Keratinocyte (primary cell): ENCODE measurements at regions not wholly inside any gene's neighbourhood (a gene's known extent, or its start where the extent isn't known, plus 50 kb on each side); places are given as distances from the start of the nearest gene placed in this dataset.

Experiments used
- DNase-seq: peaks from one replicate; pipeline ENCODE4 v3.0.0-alpha.2; 2011; ENCODE audit warnings: low read depth, missing footprints, low spot score
- FAIRE-seq: peaks from 2 replicates; lab custom pipeline; 2011; peaks lifted over from hg19 to GRCh38; lab: Jason Lieb, UNC
- H2AFZ ChIP-seq: 2 replicates; pipeline ENCODE4 v1.6.0; 2012; ENCODE audit warnings: low read length, control low read depth, inconsistent platforms; ENCODE audit not compliant: control insufficient read depth
- H3K27ac ChIP-seq: 2 replicates; pipeline ENCODE4 v1.5.1; 2011; ENCODE audit warnings: low read length; ENCODE audit not compliant: control insufficient read depth, insufficient read depth
- H3K27me3 ChIP-seq: 3 replicates; pipeline ENCODE4 v1.6.0; 2011; ENCODE audit warnings: low read length; ENCODE audit not compliant: control insufficient read depth, insufficient read depth; ENCODE audit errors: extremely low read depth
- H3K36me3 ChIP-seq, 2 experiments: 2 replicates in 1 of 2; 3 replicates in 1 of 2; pipeline ENCODE4 v1.5.1; 2011; ENCODE audit warnings: low read length in 2 of 2, mild to moderate bottlenecking in 1 of 2; ENCODE audit not compliant: control insufficient read depth in 2 of 2, insufficient read depth in 2 of 2; ENCODE audit errors: extremely low read depth in 1 of 2
- H3K4me1 ChIP-seq: 3 replicates; pipeline ENCODE4 v1.5.1; 2011; ENCODE audit warnings: low read length; ENCODE audit not compliant: control insufficient read depth, insufficient read depth; ENCODE audit errors: extremely low read depth
- H3K4me2 ChIP-seq: 3 replicates; pipeline ENCODE4 v1.6.0; 2011; ENCODE audit warnings: low read depth, low read length; ENCODE audit not compliant: control insufficient read depth, insufficient read depth; ENCODE audit errors: extremely low read depth
- H3K4me3 ChIP-seq, 3 experiments: fragments of 200-600 bp in 1 of 3; sonication (generic) in 1 of 3; 2 replicates in 2 of 3; 3 replicates in 1 of 3; pipeline ENCODE4 v1.5.1; 2011 to 2016; ENCODE audit warnings: low read length in 3 of 3, mild to moderate bottlenecking in 3 of 3, control low read depth in 2 of 3, inconsistent platforms in 1 of 3, low read depth in 1 of 3, mixed read lengths in 1 of 3, mixed run types in 1 of 3, moderate library complexity in 1 of 3; ENCODE audit not compliant: control insufficient read depth in 2 of 3, insufficient read depth in 2 of 3; ENCODE audit errors: extremely low read depth in 1 of 3
- H3K79me2 ChIP-seq: 2 replicates; pipeline ENCODE4 v1.6.0; 2012; ENCODE audit warnings: low read length; ENCODE audit not compliant: control insufficient read depth, insufficient read depth
- H3K9ac ChIP-seq: 3 replicates; pipeline ENCODE4 v1.6.0; 2011; ENCODE audit warnings: low read length; ENCODE audit not compliant: control insufficient read depth, insufficient read depth; ENCODE audit errors: extremely low read depth
- H3K9me1 ChIP-seq: 3 replicates; pipeline ENCODE4 v1.6.0; 2011; ENCODE audit warnings: low read length; ENCODE audit not compliant: control insufficient read depth, insufficient read depth; ENCODE audit errors: extremely low read depth
- H3K9me3 ChIP-seq: 2 replicates; pipeline ENCODE4 v1.5.1; 2012; ENCODE audit warnings: low read depth, low read length; ENCODE audit not compliant: control insufficient read depth
- H4K20me1 ChIP-seq: 3 replicates; pipeline ENCODE4 v1.6.0; 2011; ENCODE audit warnings: low read length; ENCODE audit not compliant: control insufficient read depth, insufficient read depth; ENCODE audit errors: extremely low read depth
- EZH2 ChIP-seq: IDR thresholded peaks from one replicate; pipeline ENCODE4 v1.6.1; 2012; ENCODE audit warnings: inconsistent platforms, mild to moderate bottlenecking, low read length, moderate library complexity
- dilution Hi-C: fragments of 300-500 bp; cut with MboI; formaldehyde crosslinking; loops from one replicate; pipeline ENCODE4 v1.7.0; 2020; ENCODE audit warnings: low sequenced_read_pairs; ENCODE audit not compliant: extremely low pct_ligation_motif_present
- TF ChIP-seq, protein P1 (sequence below), 3 experiments: IDR thresholded peaks in 1 of 3; conservative IDR thresholded peaks in 1 of 3; optimal IDR thresholded peaks in 1 of 3; 2 replicates in 2 of 3; 3 replicates in 1 of 3; pipeline versions ENCODE3 to v1.5.1; 2011; ENCODE audit warnings: low read length in 3 of 3, mild to moderate bottlenecking in 3 of 3, moderate library complexity in 2 of 3, control low read depth in 1 of 3, inconsistent platforms in 1 of 3; ENCODE audit not compliant: insufficient read depth in 2 of 3; ENCODE audit errors: extremely low read depth in 1 of 3

GRCh38 chr6:19478273-19478672 is 358.9 kb upstream of the ID4 start:
- no peak for DNase-seq
- H3K27me3 ChIP-seq, result no peaks in the 10 kb centered on the region
- no peaks in the 10 kb centered on the region for H4K20me1 ChIP-seq
- H2AFZ ChIP-seq, result no peak overlapping the region
- H3K27ac ChIP-seq, result no peak overlapping the region
- peaks cover 6% of the 10 kb centered on the region for H3K4me1 ChIP-seq
- dilution Hi-C loops, result no loop called here
- no peak for FAIRE-seq
- no peak overlapping the region for H3K4me2 ChIP-seq
- H3K36me3 ChIP-seq, result no peaks in the 10 kb centered on the region
- no peak overlapping the region for H3K4me3 ChIP-seq
- no peaks in the 10 kb centered on the region for H3K9me3 ChIP-seq
- TF ChIP-seq, protein P1, sequence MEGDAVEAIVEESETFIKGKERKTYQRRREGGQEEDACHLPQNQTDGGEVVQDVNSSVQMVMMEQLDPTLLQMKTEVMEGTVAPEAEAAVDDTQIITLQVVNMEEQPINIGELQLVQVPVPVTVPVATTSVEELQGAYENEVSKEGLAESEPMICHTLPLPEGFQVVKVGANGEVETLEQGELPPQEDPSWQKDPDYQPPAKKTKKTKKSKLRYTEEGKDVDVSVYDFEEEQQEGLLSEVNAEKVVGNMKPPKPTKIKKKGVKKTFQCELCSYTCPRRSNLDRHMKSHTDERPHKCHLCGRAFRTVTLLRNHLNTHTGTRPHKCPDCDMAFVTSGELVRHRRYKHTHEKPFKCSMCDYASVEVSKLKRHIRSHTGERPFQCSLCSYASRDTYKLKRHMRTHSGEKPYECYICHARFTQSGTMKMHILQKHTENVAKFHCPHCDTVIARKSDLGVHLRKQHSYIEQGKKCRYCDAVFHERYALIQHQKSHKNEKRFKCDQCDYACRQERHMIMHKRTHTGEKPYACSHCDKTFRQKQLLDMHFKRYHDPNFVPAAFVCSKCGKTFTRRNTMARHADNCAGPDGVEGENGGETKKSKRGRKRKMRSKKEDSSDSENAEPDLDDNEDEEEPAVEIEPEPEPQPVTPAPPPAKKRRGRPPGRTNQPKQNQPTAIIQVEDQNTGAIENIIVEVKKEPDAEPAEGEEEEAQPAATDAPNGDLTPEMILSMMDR (optimal IDR thresholded peaks at IDR 0.05 in 1 of 3, IDR thresholded peaks at IDR 0.05 in 1 of 3, conservative IDR thresholded peaks at IDR 0.05 in 1 of 3; ENCODE audit: extremely low read depth in 1 of 3, insufficient read depth in 2 of 3, low read length in 3 of 3), result no peak
- TF ChIP-seq EZH2, result no peak
- no peaks in the 10 kb centered on the region for H3K9me1 ChIP-seq
- H3K79me2 ChIP-seq, result no peaks in the 10 kb centered on the region
- no peak overlapping the region for H3K9ac ChIP-seq

DNA sequence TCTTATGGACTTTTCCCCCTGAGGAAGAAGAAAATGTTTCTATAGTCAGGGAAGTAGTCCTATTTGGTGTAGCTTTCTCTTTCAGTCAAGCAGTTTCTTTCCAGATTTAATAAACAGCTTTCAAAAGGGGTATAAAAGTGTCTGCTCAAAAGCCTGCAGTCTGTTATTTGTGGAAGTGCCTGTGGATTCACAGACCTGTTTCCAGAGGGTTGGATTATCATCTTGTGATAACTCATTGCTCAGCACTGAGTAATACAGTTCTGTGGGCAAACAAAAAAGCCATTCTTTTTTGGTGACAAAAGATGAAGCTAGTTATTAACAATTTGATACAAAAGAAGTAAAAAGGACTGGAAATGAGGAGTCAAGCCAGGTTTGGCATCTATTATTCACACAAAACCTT is 358.2 kb upstream of the ID4 start:
- no peaks in the 10 kb centered on the region for H3K36me3 ChIP-seq
- DNase-seq (no peak), FAIRE-seq (peak; percentile 83)
- peaks cover 6% of the 10 kb centered on the region for H3K4me1 ChIP-seq
- no peaks in the 10 kb centered on the region for H3K9me1 ChIP-seq
- H3K4me2 ChIP-seq, result no peak overlapping the region
- no peaks in the 10 kb centered on the region for H4K20me1 ChIP-seq
- no peak for TF ChIP-seq EZH2
- TF ChIP-seq, protein P1 (optimal IDR thresholded peaks at IDR 0.05 in 1 of 3, IDR thresholded peaks at IDR 0.05 in 1 of 3, conservative IDR thresholded peaks at IDR 0.05 in 1 of 3; ENCODE audit: extremely low read depth in 1 of 3, insufficient read depth in 2 of 3, low read length in 3 of 3), result no peak
- H3K27me3 ChIP-seq, result no peaks in the 10 kb centered on the region
- H3K9me3 ChIP-seq, result no peaks in the 10 kb centered on the region
- H2AFZ ChIP-seq, result no peak overlapping the region
- dilution Hi-C loops, result no loop called here
- no peaks in the 10 kb centered on the region for H3K79me2 ChIP-seq
- no peak overlapping the region for H3K9ac ChIP-seq
- no peak overlapping the region for H3K27ac ChIP-seq
- no peak overlapping the region for H3K4me3 ChIP-seq
